ENCODE measurements at regions not wholly inside any gene's neighbourhood (a gene's known extent, or its start where the extent isn't known, plus 50 kb on each side); places are given as distances from the start of the nearest gene placed in this dataset.
"Not testable (repeated sequence)": the region's sequence is repeated elsewhere in the genome, so short reads cannot be mapped to it uniquely, and the experiment has no call there.

DNA sequence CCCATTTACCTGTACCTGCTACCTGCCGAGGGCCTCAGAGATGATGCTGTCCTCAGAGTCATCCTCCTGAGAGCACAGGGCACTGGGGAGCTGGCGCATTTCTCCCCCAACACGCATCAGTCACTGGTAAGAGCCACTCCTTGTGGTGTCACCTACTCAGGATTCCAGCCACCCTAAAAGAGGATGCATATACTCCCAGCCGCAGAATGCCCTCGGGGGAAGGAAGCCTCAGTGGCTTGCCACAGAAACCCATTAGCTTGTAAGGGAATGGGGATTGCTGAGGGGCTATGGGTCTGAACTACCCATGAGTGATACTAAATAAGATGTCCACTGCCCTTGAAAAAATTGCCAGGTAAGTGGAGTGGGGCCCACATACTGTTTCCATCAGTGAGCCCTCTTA, 279.2 kb downstream of the WDR11 start:
- DNase-seq (ENCODE audit: extremely low read depth, low read depth): no peak

DNA sequence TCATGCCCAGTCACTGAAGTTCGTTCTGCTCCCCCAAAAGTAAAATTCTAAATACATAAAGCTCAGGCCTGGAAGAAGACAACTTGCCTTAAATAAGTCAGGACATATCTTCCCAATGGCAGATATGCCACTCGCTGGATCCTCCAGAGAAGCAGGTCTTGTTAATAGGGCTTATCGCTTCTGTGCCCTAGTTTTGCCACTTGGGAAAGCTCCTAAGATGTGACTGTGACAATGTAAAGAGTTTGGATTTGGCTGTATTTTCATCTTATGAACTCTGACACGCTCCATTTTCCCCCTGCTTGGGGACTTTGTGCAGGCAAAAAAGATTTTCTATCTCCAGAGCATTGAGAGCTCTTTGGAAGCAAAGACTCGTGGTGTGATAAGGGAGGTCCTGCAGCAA, 279.9 kb downstream of the WDR11 start:
- no peak for DNase-seq (ENCODE audit: extremely low read depth, low read depth)

DNA sequence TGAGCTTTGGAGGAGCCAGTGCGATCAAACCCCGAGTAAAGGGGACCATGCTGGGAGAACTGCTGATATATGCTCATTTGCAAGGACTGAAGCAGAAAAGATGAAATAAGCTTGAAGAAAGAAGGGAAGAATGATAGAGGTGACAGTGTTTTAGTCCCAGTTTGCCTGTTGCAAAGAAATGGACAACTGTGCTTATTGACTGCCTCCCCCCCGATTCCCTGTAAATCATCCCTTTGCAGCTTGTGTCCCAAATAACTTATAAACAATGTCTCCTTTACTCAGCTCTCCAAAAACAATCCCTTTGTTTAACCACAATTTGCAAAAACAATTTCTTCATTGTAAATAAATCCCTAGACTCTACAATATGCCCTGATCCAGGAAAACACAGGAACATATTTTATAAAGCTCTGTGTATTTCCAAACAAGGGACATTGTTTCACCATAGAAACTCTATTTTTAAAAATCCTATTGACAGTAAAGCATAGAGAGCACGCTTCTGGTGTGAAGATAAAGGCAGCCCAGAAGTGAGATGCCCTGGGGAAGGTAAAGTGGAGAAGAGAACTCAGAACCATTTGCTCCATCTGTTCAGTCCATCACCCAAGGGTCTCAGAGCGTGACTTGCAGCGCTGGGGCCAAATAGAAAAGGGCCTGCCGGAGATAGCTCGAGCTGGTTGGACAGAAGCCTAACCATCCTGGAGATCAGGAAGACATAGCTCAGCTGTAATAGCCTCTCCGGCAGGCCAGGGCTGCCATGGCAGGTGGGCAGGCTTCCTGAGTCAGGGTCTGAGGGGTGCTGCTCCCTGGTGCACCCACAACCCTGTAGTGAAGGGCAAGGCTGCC, 280.5 kb downstream of the WDR11 start:
- DNase-seq (ENCODE audit: extremely low read depth, low read depth): no peak

DNA sequence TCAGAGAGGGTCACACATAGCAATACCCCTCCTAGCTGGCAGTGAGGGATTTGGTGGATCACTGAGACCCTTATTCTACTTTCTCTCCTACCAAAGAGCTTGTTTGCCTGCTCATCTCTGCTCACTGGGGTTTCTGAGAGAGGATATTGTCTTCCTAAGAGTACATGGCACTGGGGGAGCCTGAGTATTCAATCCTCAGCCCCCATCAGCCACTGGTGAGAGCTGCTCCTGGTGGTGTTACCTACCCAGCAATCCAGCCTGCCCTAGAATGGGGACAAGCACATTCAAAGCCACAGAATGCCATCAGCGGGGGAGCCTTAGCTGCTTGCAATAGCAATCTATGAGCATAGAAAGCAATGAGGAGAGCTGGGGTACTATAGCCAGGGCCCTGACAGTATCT, 281.1 kb downstream of the WDR11 start:
- DNase-seq (ENCODE audit: extremely low read depth, low read depth): no peak

DNA sequence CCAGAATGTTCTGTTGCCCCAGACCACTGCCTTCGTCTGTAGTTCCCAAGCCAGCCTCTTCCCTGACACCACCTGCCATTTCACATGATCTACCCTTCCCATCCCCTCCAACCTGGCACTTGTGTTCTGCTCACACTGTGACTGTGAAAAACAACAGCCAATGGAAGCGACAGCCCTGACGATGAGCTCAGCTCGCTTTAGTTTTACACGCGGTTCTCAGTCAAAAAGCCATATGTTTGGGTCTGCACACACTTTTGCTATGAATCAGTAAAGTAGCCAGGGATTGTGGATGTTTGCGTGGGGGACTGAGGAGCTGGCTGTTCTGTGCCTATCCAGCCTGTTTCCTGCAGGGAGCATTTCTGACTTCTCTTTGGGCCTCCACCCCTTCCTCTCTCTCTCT, 282.7 kb downstream of the WDR11 start:
- DNase-seq (ENCODE audit: extremely low read depth, low read depth): no peak

DNA sequence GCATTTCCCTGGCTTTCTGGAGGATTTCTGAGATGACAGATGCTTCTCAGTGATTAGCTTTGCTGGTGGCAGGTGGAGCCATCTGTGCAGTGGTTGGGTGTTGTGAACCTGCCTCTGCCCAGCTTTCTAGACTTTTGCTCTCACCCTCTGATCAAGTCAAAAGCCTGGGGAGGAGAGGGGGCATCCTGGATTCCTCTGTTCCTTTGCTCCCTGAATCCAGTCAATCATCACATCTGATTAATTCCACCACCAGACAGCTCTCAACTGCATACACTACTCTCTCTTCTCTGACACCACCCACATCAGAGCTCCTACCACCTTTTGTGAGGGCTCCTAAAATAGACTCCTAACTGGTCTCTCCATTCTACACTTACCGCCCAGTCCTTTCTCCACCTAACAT, 283.5 kb downstream of the WDR11 start:
- no peak for DNase-seq (ENCODE audit: extremely low read depth, low read depth)

DNA sequence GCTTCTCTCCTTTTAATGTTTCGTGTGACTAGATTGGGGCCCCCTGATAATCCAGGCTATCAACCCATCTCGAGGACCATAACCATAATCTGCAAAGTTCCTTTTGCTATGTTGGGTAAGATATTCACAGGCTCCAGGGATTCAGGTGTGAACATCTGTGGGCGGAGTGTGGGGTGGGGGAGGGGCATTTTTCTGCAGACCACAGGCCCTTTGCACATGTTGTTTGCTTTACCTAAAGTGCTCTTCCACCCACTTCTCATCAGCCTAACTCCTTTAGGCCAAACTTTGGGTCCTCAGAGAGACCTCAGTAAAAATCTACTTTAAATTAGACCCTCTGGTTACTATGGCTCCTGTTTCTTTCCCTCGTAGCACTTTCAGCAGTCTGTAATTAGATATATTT, 284.4 kb downstream of the WDR11 start:
- no peak for DNase-seq (ENCODE audit: extremely low read depth, low read depth)

DNA sequence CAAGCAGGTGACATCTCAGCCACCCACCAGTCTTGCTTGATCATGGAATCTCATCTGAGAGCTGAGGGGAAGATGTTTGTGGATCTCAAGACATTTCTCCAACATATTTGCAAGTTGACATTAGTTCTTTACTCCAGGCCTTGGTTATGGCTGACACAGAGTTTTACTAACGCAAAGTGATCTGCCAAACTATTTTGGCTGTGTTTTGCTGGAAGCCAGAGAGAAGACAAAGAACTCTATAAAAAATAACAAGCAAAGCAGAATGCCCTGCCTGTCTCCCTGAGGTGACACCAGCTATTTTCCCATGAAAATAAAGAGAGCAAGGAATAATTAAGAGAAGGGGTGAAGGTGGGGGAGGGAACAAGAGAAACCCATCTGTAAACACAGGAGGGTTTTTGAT, 286.4 kb downstream of the WDR11 start:
- no peak for DNase-seq (ENCODE audit: extremely low read depth, low read depth)

DNA sequence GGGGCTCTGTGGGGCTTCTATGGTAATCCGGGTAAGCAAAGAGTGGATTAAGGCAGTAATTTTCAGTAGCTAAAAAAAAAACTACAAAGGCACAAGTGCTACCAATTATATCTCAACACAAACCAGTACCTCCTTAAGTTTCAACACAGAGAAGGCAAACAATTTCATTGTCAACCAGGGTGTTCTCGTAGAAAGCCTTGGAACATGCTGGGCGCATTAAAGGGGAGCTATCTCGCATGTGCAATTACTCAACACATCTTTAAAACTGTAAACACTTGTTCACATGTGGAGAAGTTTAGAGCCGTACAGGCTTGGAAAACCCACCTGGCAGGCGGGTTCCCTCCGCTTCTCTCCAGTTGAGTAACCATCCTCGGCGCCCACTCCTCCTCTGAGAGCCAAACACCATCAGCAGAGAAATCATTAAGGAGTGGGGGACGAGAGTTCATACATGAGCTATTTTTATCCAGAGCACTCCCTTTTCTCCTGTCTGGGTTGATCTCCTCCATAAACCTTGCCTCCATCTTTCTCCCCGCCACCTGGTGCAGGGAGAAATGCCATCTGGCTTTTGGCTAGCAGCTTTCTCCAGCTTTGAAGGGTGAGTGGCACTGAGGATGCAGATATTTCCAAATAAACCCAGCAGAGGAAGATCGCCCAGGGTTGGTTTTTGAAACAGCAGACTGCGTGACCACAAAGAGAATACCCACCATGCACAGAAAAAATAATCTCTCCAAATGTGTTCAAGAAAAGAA, 287.1 kb downstream of the WDR11 start:
- DNase-seq (ENCODE audit: extremely low read depth, low read depth): no peak

DNA sequence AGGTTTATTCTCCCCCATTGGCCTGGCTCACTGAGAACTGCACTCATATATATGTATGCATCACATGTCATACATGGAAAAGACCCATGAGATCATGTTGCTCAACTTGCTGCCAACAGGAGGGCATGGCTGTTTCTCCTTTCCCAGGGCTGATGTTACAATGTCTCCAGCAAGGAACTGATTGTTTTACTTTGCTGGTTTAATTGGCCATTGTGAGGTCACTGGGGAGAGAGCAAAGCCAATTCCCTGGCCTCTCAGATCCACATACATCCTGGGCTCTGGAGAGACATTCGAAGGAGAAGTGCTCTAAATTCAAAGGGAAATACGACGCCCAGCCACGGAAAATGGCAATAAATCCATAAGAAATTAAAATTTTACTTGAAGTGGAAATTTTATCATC, 287.8 kb downstream of the WDR11 start:
- DNase-seq (ENCODE audit: extremely low read depth, low read depth): no peak

DNA sequence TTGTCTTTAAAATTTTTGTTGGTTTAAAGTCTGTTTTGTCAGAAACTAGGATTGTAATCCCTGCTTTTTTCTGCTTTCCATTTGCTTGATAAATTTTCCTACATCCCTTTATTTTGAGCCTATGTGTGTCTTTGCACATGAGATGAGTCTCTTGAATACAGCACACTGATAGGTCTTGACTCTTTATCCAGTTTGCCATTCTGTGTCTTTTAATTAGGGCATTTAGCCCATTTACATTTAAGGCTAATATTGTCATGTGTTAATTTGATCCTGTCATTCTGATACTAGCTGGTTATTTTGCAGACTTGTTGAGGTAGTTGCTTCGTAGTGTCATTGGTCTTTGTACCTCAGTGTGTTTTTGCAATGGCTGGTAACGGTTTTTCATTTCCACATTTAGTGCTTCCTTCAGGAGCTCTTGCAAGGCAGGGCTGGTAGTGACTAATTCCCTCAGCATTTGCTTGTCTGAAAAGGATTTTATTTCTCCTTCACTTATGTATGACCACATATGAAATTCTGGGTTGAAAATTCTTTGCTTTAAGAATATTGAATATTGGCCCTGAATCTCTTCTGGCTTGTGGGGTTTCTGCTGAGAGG, 294.7 kb downstream of the WDR11 start:
- not testable (repeated sequence) for DNase-seq (ENCODE audit: extremely low read depth, low read depth)

DNA sequence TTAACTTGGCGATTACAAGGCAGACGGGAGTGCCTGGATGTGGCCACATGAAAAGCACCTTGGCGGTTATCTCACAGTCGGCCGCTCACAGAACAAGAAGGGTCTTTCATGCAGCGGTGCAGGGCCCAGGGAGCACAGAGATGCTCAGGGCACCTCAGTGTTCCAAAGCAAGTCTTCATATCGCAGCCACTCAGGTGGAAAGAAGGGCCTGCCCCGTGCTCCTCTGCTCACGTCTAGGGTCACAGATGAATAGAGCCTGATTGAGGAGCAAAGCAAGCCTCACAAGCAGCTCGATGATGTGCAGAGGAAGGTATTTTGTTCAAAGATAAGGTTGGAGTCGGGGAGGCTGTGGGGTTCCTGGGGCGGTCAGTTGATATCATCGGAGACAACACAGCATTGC, 297.8 kb downstream of the WDR11 start:
- no peak for DNase-seq (ENCODE audit: extremely low read depth, low read depth)

DNA sequence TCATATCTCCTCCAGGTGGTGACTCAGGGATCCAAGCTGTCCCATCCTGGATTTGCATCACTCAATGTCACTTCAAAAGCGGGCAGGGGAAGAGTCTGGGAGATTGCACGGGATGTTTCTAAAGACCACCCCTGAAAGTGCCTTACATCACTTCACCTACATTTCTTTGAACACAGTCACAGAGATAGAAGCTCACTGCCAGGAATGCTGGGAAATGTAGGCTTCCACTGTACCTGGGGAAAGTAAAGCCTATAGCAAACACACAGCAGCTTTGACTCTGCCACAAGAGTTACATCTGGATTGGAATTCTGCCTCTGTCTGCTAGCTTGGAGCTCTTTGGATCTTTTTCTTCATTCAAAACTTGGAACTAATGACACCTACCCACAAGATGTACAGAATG, 300.9 kb downstream of the WDR11 start:
- no peak for DNase-seq (ENCODE audit: extremely low read depth, low read depth)

DNA sequence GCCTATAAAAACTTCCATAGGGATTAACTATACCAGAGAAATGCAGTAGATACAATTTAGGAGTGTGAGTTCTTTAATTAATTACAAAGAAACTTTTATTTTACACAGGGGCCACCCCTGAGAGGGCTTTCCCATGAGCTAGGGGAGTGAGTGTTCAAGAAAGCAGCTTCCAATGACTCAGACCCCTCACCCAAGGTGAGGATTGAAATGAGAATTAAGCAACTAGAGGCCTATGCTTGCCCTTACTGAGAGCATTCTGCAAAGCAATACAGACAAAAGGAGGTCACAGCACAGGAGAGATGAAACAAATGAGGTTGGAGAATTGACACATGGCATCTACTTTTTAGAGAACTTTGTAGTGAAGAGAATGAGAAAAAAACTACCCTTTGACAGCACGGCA, 301.8 kb downstream of the WDR11 start:
- no peak for DNase-seq (ENCODE audit: extremely low read depth, low read depth)

DNA sequence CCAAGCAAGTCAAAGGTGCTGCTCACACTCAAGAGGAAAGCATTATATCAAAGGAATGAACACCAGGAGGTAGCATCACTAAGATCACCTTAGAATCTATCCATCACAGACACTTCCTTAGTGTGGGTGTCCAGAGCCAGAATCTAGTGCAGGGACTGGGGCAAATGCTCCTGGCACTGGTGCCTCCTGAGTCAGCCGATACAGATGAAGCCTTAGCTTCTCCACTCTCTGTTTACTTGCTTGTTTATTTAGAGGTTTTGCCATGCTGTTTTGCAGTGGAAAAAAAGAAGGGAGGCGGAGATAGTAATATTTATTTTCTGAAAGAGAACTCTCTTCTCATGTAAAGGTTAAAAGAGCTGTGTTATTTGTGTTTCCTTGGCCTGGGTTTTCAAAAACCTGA, 303.1 kb downstream of the WDR11 start:
- no peak for DNase-seq (ENCODE audit: extremely low read depth, low read depth)

DNA sequence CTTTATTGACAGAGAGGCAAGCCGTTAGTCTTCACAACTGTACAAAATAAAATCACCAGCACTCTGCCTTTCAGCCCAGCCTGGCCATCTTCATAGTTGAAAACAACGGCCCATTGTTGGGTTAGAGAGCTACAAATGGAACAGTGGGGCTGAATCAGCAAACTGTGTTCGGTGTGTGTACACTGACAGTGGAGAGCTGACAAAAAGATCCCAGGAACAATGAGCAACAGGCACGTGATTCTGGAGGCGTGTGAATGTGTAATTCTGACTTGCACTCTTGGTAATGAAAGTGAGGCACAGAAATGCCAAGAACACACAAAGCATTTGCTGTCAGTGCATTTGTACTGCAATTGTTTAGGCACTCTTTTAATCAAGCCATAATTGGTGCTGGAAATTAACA, 303.7 kb downstream of the WDR11 start:
- no peak for DNase-seq (ENCODE audit: extremely low read depth, low read depth)

DNA sequence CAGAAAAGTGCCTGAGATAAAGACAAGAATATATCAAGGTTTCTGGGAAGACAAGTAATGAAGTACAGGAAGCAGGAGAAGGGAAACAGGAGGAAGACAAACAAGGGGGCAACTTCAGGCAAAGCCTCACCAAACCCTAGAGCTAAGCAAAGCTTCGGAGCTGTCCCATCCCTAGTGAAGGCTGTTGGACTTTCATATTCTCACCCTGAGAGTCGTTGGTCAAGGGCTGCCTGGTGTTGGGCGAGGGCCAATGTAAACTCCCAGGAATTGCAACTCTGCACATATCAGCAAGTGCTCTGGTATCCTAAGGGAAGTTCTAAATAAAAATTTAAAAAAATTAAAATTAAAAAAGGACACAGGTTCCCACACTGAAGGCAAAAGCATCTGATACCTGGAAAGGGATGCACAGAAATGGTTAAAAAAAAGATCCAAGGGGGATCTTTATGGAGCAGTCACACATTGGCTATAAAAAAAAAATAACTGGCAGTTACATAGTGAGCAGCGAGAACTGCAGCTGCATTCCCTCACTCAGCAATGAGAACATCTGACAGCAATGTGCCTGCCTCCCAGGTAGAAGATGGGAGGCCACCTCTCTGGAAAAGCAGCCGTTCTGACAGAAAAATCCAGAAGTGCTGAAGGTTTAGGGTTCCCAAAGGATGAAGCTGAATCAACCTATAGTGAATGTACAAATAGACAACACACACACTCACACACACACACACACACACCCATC, 304.7 kb downstream of the WDR11 start:
- DNase-seq (ENCODE audit: extremely low read depth, low read depth): no peak

DNA sequence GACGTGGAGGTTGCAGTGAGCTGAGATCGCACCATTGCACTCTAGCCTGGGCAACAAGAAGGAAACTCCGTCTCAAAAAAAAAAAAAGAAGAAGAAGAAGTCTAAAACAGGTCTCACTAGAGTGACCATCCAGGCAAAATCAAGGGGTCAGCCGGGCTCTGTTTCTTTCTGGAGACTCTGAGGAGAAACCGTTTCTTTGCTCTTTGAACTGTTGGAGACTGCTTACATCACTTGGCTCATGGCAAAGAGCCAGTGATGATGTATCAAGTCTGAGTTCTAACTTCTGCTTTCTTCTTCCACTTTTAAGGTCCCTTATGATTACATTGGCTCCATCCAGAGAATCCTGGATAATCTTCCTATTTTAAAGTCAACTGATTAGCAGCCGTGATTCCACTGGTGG, 306.8 kb downstream of the WDR11 start:
- DNase-seq (ENCODE audit: extremely low read depth, low read depth): no peak

DNA sequence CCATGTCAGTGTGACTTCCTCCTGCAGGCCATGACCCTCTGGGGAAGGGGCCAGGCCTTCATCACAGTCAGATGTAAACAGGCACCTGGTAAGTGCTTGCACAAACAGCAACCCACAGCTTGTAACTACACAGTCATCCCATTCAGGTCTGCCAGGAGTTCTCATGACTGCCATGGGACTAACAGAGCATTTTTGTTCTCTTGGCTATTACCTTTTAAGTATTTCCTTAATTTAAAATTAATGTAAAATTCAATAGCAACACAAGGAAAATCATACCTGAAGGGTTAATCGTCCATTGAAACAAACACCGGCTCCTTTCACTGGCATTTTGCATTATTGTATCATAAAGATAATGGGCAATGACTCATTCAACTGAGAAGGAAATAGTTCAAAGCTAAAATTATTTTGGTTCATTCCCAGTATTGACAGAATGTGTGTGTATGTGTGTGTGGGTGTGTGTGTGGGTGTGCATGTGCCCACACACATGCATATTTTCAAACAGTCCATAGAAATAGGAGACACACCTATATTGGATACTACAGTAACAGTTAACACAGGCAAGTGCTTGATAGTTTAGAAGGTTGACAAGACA, 307.9 kb downstream of the WDR11 start:
- no peak for DNase-seq (ENCODE audit: extremely low read depth, low read depth)

DNA sequence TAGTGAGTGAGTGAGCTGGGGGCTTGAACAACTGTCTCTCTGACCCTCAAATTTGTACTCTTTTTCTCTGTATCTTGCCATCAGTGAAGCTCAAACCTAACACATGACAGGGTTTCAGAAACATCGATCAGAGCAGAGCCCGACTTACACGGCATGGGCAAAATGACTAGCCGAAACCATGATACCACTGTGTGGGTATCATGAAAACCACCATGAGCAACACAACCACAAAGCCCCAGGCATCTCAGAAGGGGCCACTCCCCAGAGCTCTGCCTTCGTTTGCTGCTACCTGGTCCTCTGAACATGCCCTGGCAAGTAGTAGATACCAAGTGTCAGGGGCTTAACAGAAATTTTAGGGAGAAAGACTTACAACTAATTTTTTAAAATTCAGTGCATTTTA, 308.5 kb downstream of the WDR11 start:
- DNase-seq (ENCODE audit: extremely low read depth, low read depth): no peak

DNA sequence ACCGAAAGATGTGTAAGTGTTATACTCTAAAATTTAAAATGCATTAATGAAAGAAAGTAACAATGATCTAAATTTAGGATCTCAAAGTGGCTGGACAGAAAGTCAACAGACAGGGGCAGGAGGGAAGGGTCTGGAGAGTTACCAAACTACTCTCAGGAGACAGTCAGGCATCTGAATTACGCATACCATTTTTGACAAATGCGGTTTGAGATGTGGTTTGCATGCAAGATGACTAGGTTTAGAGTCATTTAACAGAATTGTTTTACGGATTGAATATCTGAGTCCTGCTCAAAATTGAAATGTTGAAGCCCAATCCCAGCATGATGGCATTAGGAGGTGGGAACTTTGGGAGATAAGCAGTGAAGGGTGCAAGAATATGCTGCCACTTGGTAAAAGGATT, 314.1 kb downstream of the WDR11 start:
- no peak for DNase-seq (ENCODE audit: extremely low read depth, low read depth)
